MM.1S (cell line): ENCODE measurements at regions not wholly inside any gene's neighbourhood (a gene's known extent, or its start where the extent isn't known, plus 50 kb on each side); places are given as distances from the start of the nearest gene placed in this dataset.

Experiments used
- CTCF ChIP-seq: fragments of 300-600 bp; sonication (generic); IDR thresholded peaks from 2 replicates; pipeline ENCODE4 v1.5.1; 2016; ENCODE audit warnings: antibody characterized with exemption, low read length, mixed read lengths
- EZH2 ChIP-seq: fragments of 300-600 bp; sonication (generic); optimal IDR thresholded peaks from 2 replicates; pipeline ENCODE3; 2017; ENCODE audit warnings: low read depth, mild to moderate bottlenecking, antibody characterized with exemption, low read length, mixed read lengths
- EZH2phosphoT487 ChIP-seq: fragments of 300-600 bp; sonication (generic); IDR thresholded peaks from 2 replicates; pipeline ENCODE4 v1.6.1; 2018; ENCODE audit warnings: antibody characterized with exemption, low read length

GRCh38 chr11:92557879-92558278, 333.3 kb downstream of the FAT3 start:
- TF ChIP-seq CTCF (no peak), EZH2 (no peak), EZH2phosphoT487 (no peak)
